ENCODE measurements at regions not wholly inside any gene's neighbourhood (a gene's known extent, or its start where the extent isn't known, plus 50 kb on each side); places are given as distances from the start of the nearest gene placed in this dataset.

DNA sequence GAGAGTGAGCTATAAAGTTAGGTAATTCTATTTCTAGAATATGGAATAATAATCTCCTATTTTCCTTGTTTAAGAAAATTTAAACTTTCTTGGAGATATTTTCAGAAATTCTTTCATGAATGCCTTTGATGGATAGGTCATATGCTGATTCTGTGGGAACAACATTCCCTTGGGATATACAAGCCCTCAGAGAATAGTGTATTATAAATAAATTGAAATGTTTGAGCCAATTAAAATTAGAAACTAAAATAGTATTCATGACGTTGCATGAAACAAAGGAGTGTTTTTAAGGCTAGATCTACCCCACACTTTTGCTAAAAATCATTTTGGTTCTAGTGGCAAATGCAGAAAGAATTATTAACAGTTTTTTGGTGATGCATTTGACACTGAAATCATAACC is 269.3 kb upstream of the ANO3 start:
- DNase-seq = no peak

DNA sequence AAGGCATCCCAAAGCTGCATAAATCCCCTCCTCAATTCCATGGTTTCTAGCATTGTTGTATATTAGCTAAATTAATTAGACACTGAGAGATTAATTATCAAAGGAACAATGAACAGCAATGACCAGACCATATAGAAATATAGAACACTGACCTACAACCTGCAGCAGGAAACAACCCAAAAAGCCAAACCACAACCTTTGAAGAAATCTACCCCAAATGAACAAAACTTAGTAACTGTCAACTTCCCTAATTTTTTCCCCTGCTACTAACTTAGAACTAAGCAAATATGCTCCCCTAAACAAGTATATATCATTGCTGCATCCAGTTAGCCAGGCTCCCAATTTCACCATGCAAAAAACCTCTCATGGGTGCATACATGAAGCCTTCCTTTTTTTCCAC is 268.0 kb upstream of the ANO3 start:
- DNase-seq = no peak

DNA sequence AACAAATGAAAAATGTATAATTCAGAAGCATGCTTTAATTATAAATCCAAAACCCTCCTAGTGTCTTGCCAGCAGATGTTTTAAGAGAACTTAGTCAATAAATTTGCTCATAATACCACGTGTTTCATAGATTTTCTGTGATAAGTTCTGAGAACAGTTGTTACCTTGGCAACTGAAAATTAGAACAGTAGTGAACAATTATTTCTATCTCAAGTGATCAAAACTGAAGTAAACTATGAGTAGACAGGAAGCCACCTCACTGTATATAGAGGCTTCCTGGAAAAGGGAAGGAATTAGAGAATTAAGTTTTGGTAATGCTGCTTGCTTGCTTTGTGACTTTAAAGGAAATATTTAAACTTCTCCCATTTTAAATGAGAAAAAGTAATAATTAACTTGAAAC is 266.0 kb upstream of the ANO3 start:
- no peak for DNase-seq

DNA sequence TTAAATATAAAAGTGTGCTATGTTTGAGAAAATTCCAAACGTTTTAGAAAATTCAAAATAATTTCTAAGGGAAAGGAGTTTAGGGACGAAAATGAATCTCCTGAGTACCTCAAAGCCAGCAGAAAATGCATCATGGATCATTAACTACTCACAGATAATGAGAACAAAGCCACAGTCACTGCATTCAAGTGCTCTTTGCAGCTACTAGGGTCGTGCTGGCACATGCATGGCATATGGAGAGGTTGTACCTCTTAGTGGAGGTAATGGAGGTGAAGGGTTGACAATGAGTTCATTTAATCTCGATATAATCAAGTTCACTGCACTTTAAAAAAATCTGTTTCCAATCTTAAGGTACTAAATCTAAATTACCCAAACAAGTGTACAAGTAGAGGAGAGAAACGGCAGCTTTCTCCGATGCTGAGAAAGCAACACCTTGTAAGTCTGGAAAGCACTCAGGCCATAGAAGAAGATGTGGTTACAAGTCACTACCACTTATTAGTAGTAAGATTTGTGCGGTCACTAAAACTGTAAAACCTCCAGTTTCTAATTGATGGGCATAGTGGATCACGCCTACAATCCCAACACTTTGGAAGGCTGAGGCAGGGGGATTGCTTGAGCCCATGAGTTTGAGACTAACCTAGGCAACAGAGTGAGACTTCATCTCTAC is 261.1 kb upstream of the ANO3 start:
- DNase-seq = no peak

DNA sequence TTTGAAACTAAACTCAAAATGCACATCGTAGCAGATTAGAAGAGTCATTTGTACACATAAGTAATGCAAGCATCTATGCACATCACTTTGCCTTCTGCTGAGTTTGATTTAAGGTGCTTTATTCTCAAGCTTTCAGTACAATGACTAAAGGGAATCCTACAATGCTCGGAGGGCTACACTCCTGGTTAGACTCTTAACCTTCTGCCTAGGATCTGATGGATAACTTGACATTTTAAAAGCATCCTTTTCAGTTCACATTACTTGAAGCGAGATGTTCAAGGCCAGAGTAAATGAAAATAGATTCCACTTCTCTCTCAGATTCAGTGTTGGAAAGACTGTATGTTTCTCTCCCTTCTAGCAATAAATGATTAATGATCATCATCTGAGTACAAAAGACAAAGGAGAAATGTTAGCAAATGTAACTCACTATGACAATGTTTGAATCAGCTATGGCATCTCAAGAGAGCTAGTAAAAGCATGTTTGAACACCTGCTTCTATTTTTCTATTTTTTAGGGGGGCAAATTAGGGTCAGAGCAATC is 259.2 kb upstream of the ANO3 start:
- DNase-seq = no peak

DNA sequence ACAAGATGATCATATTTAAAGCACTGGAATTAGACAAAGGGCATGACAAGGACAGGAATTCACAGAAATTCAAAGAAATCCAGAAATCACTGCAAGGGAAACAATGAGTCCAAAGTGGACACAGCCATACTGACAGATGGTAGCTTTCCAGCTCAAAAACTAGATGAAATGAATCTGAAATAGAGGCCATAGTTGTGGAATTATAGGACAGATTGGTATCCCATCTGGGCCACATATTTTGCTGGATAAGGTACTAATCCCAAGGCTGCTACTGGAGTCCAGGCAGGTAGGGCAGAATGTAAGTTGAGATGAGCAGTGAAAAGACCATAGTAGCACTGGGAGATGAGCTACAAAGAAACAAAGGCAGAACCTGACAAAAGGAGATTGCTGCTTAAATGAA is 258.3 kb upstream of the ANO3 start:
- DNase-seq = no peak

DNA sequence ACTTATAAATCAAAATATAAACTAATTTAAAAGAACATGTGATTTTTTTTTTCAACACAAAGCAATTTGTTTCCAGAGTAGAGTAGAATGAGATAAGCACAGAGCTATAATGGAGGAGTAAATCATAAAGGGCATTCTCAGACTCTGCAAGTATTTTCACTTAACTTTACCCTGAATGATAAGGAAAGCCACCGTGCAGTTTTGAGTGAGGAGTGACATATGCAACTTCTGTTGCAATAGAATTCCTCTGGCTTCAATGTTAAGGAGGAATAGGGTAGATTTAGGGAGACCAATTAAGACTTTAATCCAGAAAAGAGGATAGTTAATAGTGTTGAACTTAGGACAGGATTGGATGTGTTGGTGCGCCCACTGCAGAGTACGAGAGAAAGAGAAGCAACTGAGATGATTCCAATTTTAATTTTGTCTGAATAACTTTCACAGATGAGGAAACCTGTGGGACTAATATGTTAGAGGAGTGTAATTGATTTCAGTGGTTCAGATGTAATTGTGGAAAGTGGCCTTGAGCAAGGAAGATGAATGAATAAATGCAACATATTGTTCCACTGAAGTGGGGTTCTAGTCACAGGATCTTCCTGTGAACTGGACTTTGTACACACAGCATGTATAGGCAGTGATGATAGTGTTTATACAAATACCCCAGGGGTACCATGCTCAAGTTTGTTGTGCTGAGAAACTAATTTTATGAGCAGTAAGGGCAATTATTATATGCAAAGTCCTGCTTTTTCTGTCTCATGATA is 255.5 kb upstream of the ANO3 start:
- no peak for DNase-seq

DNA sequence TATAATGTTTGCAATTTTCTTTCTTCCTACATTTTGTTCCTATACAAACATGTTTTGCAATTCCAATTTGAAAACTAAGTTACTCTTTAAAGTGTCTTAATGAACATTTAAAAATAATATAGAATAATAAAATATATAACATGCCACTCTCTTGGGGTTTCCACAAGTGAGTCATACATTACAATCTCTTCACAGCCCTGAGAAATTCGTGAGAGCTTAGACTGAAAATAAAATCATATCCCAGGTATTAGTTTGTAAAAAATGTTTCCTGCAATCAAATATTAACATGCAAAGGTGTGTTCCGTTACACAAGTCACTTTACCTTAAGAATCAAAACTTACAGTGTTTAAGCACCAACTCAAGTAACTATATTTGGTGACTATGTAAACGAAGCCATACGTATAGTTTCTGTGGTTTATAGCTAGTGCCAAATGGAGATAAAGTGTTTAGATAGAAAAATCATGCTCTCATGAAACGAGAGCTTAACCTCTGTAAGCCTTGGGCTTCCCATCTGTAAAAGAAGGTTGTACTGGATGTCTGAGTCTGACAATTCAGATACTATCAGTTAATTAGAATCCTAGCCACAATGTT is 253.6 kb upstream of the ANO3 start:
- DNase-seq = no peak

DNA sequence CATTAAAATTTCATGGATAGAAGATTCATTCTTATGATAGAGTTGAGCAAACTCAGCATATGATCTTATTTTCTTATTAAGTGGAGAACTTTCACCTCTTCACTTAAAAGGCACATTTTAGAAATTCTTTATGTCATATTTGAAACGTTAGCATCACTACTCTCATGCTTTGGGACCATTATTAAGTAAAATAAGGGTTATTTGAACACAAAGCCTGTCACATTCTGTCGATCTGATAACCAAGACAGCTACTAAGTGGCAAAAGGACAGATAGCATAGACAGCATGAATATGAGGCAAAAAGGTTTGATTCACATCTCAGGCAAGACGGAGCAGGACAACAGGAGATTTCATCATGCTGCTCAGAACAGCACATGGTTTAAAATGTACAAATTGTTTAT is 247.6 kb upstream of the ANO3 start:
- DNase-seq = no peak

DNA sequence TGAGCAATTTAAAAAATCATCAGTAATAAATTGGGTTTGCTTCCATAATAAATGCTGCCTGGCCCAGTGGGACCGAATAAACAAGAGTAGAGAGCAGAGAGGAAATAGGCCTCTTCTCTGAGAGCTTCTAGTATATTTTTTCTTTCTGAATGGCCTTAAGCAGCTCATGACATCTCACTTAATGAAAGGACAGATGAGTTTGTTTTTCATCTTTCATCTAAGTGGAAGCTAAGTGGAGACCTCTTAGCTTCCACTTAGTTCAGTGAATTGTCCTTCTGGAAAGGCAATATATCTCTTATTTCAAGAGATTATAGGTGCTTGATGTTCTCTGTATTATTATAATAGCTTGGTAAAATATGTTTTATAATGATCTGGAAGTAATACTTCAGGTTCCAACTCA is 245.9 kb upstream of the ANO3 start:
- DNase-seq = no peak

DNA sequence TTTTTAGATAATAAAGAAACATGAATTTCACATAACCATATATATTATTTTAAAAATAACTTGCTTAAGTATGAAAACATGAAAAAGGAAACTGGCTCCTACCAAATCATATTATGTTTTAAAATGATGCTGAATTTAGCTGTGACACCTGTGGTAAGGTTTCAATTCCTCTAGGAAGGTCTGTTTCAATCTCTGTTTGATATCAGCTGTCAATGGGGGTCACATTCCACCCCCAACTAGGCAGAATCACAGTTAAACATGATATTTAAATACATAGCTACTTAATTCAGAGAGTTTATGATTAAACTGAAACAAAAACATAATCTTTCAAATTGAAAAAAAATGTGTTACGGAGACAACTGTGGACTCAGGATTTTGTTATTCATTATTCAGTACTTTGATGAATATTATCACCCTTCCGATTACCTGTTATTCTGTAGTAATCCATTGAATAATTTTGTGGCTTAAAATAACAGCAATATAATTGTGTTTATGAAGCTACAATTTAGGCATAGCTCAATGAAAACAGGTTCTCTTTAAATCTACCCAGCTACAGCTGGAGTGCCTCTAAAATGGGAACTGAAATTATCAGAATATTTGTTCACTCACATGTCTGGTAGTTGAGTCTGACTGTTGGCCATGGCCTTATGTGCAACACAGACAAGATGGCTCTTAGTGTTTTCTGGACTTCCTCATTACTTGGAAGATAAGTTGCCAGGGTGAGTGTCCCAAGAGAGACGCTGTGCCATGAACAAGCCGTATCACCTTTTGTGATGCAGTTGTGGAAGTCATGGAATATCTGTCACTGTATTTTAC is 244.6 kb upstream of the ANO3 start:
- no peak for DNase-seq

DNA sequence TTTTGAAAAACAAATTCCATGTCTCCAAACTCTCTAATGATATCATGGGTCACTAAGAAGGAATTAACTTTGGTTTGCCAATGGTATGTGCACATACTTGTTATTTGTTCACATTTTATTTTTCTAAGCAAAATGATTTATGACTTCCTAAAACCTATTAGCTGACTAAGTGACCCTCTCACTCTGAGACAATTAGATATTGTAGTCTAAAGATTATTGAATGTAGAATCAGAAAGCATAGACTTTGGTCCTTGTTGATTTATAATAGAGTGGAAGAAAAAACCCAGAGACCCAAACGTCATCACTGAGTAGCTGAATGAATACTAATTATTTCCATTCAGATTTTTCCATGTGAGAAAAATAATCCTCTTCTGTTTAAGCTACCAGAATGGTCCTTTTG is 243.5 kb upstream of the ANO3 start:
- DNase-seq = no peak

DNA sequence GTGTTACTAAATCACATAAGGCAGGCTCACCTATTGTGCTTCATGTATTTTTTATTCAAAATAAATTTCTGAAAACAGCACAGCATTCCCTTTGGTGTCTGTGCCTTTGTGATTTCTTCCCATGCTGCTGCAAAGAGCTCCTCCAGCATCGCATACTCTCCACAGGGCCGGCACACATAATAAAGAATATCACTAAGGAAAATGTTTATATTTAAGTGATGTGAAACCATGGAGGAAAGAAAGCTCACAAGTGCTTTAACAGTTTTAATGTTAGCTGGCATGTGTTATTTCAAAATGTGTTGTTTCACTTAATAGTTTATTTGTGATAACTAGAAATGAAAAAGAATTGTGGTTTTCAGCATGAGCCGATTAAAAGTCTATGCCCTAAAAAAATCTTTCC is 241.3 kb upstream of the ANO3 start:
- no peak for DNase-seq

DNA sequence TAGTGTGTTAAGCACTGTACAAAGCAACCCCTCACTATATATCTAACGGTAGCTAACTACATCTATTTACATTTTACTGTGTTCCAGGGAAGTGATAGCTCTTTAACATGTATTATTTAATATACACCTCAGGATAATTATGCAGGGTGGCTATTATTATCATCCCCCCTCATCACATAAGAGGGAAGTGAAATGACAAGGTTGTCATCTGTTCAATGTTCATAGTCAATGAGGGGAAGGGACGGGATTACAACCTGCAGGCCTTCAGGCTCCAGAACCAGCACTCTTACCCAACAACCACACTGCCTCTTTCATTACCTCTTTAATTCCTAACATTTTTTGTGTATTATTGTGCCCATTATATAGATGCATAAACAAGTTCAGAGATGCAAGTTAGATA is 238.7 kb upstream of the ANO3 start:
- DNase-seq = no peak

DNA sequence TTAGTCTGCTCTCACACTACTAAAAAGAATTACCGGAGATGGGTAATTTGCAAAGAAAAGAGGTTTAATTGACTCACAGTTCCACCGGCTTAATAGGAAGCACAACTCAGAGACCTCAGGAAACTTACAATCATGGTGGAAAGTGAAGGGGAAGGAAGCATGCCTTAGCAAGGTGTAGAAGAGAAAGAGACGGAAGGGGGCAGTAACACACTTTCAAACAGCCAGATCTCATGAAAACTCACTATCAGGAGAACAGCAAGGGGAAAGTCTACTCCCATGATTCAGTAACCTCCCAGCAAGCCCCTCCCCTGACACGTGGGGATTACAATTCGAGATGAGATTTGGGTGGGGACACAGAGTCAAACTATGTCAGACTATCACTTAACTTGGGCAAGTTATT is 236.6 kb upstream of the ANO3 start:
- no peak for DNase-seq

DNA sequence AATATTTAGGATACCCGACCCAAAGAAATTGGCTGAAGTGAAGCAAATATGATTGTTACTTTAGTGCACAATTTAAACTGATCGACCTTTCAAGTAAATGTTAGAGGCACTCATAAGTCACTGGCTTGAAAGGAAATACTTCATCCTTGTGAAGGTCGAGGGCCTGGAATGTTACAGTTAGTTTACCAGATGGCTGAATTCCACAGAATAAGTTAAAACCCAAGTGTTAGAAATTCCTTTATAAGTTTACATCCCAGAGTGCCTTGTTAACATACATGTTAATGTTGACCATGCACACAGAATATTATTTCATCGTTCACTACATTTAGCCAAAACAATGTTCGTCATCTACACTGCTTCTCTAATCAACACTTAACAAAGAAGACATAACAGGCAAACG is 235.5 kb upstream of the ANO3 start:
- no peak for DNase-seq

DNA sequence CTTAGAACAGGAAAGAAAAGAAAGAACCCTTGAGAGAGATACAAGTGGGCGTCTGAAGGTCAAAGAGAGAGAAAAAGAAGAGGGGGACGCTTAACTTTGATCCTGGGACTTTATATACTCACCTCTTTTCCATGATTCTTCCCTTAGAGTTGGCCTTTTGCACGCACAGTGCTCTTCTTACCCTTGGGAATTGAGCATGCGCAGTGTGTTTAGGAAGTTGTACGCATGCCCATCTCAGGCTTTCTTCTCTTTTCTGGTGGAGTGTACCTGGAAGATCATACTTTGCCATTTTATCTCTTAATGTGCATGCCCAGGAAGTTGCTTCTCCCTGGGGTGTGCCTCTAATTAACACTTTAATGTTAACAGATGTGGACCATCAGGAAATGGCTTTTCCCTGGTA is 229.6 kb upstream of the ANO3 start:
- no peak for DNase-seq

DNA sequence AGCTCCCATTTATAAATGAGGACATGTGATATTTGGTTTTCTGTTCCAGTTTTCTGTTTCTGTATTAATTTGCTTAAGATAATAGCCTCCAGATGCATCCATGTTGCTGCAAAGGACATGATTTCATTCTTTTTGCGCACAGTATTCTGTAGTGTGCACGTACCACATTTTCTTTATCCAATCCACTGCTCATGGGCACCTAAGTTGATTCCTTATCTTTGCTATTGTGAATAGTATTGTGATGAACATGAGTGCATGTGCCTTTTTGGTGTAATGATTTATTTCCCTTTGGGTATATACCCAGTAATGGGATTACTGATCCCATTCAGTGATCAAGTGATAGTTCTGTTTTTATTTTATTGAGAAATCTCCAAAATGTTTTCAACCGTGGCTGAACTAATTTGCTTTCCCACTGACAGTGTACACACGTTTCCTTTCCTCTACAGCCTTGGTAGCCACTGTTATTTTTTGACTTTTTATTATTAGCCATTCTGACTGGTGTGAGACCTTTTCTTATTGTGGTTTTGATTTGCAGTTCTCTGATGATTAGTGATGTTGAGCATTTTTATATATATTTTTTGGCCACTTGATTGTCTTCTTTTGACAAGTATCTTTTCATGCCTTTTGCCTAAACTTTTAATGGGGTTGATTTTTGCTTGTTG is 226.0 kb upstream of the ANO3 start:
- no peak for DNase-seq

DNA sequence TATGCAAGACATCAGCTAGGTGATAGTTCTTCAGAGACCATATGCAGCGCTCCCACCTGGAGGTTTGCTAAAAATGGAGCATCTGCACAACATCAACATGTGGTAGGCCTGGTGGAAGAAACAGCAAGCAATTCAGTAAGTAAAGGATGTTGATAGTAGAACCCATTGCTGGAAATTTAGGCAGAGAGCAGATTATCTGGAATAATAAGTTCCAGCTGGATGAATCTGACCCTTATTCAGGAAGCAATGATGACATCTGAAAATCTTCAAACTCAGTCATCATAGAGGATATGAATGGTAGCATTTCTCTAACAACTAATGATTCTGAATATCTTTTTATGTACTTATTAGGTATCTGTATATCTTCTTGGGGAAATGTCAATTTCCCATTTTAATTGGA is 225.2 kb upstream of the ANO3 start:
- DNase-seq = no peak

DNA sequence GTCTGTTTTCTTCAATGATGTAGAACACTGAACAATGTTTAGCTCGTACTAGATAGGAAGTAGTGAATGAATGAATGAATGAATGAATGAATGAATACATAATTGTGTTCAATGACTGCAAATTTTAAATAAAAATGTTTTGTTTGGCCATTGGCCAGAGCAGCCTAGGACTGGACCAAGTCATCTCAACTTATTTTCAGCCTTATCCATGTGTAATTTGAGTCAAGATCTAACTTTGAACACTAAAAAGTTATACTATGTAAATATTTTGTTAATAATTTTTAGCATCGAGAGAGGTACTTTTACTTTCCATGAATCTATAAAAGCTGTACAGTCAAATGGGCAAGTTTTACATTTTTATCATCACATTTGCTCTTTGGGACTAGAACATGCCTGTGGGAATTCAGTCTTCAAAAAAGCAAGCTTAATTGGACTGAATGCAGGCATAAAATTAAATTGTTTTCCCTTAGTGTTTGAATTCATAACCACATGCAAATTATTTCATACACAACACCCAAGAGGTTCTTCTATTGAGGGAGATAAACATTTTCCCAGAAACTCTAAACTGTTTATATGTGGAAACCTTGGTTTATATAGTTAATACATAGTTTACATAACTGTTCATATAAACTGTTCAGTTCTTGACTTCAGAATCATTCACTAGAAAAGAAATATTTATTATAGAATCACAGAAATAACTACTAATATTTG is 222.1 kb upstream of the ANO3 start:
- DNase-seq = no peak

DNA sequence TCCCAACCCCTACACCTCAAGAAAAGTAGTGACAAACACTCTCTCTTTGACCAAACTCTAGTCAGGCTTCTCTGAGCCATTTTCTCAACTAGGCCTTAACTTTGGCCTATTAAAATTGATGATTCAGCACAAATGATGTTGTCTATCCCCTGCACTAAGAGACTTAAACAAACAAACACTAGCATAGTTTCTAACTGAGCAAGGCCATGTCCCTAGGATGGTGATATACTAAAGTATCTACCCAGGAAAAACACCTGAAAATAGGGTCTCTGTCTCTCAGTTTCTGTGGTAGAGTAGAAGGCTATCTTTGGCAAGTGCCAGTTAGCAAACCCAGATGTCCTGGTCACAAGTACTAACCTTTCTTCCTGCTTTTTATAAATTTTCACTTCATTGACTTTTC is 219.7 kb upstream of the ANO3 start:
- no peak for DNase-seq

DNA sequence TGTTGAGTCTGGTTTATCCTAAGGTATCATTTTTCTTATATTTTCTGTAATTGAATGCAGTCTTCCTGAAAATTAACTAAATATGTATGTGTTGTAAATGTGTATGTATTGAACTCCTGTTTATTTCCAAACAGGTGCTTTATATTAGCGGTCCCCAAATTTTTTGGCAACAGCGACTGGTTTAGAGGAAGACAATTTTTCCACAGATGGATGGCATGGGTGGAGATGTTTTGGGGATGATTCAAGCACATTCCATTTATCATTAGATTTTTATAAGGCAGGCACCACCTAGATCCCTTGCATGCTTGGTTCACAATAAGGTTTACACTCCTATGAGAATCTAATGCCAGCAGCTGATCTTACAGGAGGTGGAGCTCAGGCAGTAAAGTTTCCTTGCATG is 210.5 kb upstream of the ANO3 start:
- DNase-seq = no peak
